GM23338 (cell line): ENCODE measurements at regions not wholly inside any gene's neighbourhood (a gene's known extent, or its start where the extent isn't known, plus 50 kb on each side); places are given as distances from the start of the nearest gene placed in this dataset.

Experiments
- ATAC-seq: fragments of 200-7000 bp; cut with Tn5 transposase; 3 replicates; pipeline ENCODE4 v1.9.1; 2020
- DNase-seq: peaks from one replicate; pipeline ENCODE4 v3.0.0-alpha.2; 2015; ENCODE audit warnings: low spot score
- H2AFZ ChIP-seq: fragments of 200-600 bp; sonication (generic); 2 replicates; pipeline ENCODE4 v1.8.0; 2016; ENCODE audit warnings: antibody characterized with exemption, mild to moderate bottlenecking, moderate library complexity
- H3F3A ChIP-seq: fragments of 200-600 bp; sonication (generic); replicated peaks from 2 replicates; pipeline ENCODE4 v1.8.0; 2017; ENCODE audit warnings: antibody characterized with exemption, mixed run types, low read depth
- H3K27ac ChIP-seq: fragments of 200-600 bp; sonication (generic); 2 replicates; pipeline ENCODE4 v1.6.1; 2016; ENCODE audit warnings: low read depth
- H3K27me3 ChIP-seq: fragments of 200-600 bp; sonication (generic); 2 replicates; pipeline ENCODE4 v1.8.0; 2016; ENCODE audit warnings: mild to moderate bottlenecking, mixed run types, moderate library complexity; ENCODE audit not compliant: insufficient read depth
- H3K36me3 ChIP-seq: fragments of 200-600 bp; sonication (generic); 2 replicates; pipeline ENCODE4 v1.8.0; 2016; ENCODE audit warnings: mild to moderate bottlenecking; ENCODE audit not compliant: insufficient read depth
- H3K4me1 ChIP-seq: fragments of 200-600 bp; sonication (generic); 2 replicates; pipeline ENCODE4 v1.8.0; 2016; ENCODE audit warnings: mild to moderate bottlenecking, moderate library complexity; ENCODE audit not compliant: insufficient read depth
- H3K4me2 ChIP-seq: fragments of 200-600 bp; sonication (generic); 2 replicates; pipeline ENCODE4 v1.7.1; 2017; ENCODE audit warnings: mixed run types
- H3K4me3 ChIP-seq: fragments of 200-600 bp; sonication (generic); 2 replicates; pipeline ENCODE4 v1.6.1; 2016; ENCODE audit warnings: mixed run types
- H3K79me2 ChIP-seq: fragments of 200-600 bp; sonication (generic); replicated peaks from 2 replicates; pipeline ENCODE4 v1.8.0; 2017; ENCODE audit warnings: mild to moderate bottlenecking; ENCODE audit not compliant: insufficient read depth
- H3K9me2 ChIP-seq: fragments of 200-600 bp; sonication (generic); 2 replicates; pipeline ENCODE4 v1.8.0; 2017; ENCODE audit not compliant: insufficient read depth
- H4K20me1 ChIP-seq: fragments of 200-600 bp; sonication (generic); replicated peaks from 2 replicates; pipeline ENCODE4 v1.8.0; 2017; ENCODE audit warnings: mild to moderate bottlenecking; ENCODE audit not compliant: insufficient read depth
- H3K27ac Mint-ChIP-seq: 2 replicates; pipeline ENCODE4 v1.8.0; 2020; ENCODE audit warnings: inconsistent platforms, mild to moderate bottlenecking, moderate library complexity, mixed read lengths
- H3K27me3 Mint-ChIP-seq: 3 replicates; pipeline ENCODE4 v1.8.0; 2022; ENCODE audit warnings: low read depth, mild to moderate bottlenecking, moderate library complexity, mixed read lengths, inconsistent platforms; ENCODE audit not compliant: insufficient read depth, poor library complexity
- H3K36me3 Mint-ChIP-seq: 3 replicates; pipeline ENCODE4 v1.8.0; 2021; ENCODE audit warnings: low read depth, mild to moderate bottlenecking, inconsistent platforms, moderate library complexity, mixed read lengths
- H3K4me1 Mint-ChIP-seq: 3 replicates; pipeline ENCODE4 v1.8.0; 2020; ENCODE audit warnings: mild to moderate bottlenecking, inconsistent platforms, mixed read lengths
- H3K4me3 Mint-ChIP-seq: 3 replicates; pipeline ENCODE4 v1.8.0; 2021; ENCODE audit warnings: moderate library complexity, mild to moderate bottlenecking, inconsistent platforms, mixed read lengths
- H3K9me3 Mint-ChIP-seq: 3 replicates; pipeline ENCODE4 v1.8.0; 2020; ENCODE audit warnings: moderate library complexity, mild to moderate bottlenecking, inconsistent platforms, mixed read lengths
- CREB1 ChIP-seq: fragments of 250-450 bp; sonication (Bioruptor Pico); IDR thresholded peaks from 2 replicates; pipeline ENCODE4 v1.5.0; 2020; ENCODE audit warnings: low read depth, mild to moderate bottlenecking, moderate library complexity
- CTCF ChIP-seq, 2 experiments: fragments of 200-600 bp in 1 of 2; sonication (generic) in 1 of 2; conservative IDR thresholded peaks; 2 replicates each; pipeline versions ENCODE4 v1.5.1 to v1.6.1; 2016 to 2017; ENCODE audit warnings: antibody characterized with exemption in 2 of 2, low read depth in 2 of 2, mild to moderate bottlenecking in 2 of 2, moderate library complexity in 1 of 2
- ETS1 ChIP-seq: IDR thresholded peaks from 2 replicates; pipeline ENCODE4 v1.6.1; 2016; ENCODE audit warnings: antibody characterized with exemption
- EZH2 ChIP-seq: fragments of 200-600 bp; sonication (generic); IDR thresholded peaks from one replicate; pipeline ENCODE4 v1.8.0; 2017; ENCODE audit warnings: antibody characterized with exemption, mild to moderate bottlenecking, low read depth; ENCODE audit not compliant: unreplicated experiment
- EZH2phosphoT487 ChIP-seq: fragments of 200-600 bp; sonication (generic); IDR thresholded peaks from one replicate; pipeline ENCODE4 v1.8.1; 2018; ENCODE audit warnings: antibody characterized with exemption; ENCODE audit not compliant: unreplicated experiment
- JUNB ChIP-seq: IDR thresholded peaks from one replicate; pipeline ENCODE4 v1.6.1; 2016; ENCODE audit warnings: antibody characterized with exemption; ENCODE audit not compliant: unreplicated experiment
- NANOG ChIP-seq: IDR thresholded peaks from 2 replicates; pipeline ENCODE4 v1.6.1; 2016; ENCODE audit warnings: antibody characterized with exemption, borderline replicate concordance
- POLR2AphosphoS5 ChIP-seq: IDR thresholded peaks from 2 replicates; pipeline ENCODE4 v1.6.1; 2016; ENCODE audit warnings: antibody characterized with exemption, low read depth
- REST ChIP-seq: IDR thresholded peaks from one replicate; pipeline ENCODE4 v1.6.1; 2018; ENCODE audit warnings: antibody characterized with exemption; ENCODE audit not compliant: unreplicated experiment
- STAT1 ChIP-seq: IDR thresholded peaks from one replicate; pipeline ENCODE4 v1.6.1; 2016; ENCODE audit warnings: antibody characterized with exemption; ENCODE audit not compliant: unreplicated experiment
- ZNF331 ChIP-seq: fragments of 250-450 bp; sonication (Bioruptor Pico); IDR thresholded peaks from 2 replicates; pipeline ENCODE4 v1.5.0; 2020; ENCODE audit warnings: low read depth, mild to moderate bottlenecking, moderate library complexity
- ZNF462 ChIP-seq: fragments of 250-450 bp; sonication (Bioruptor Pico); IDR thresholded peaks from 2 replicates; pipeline ENCODE4 v1.5.0; 2020; ENCODE audit warnings: mild to moderate bottlenecking, moderate library complexity

GRCh38 chr6:164546263-164546662, 763.1 kb downstream of the C6orf118 start (continued):
- TF ChIP-seq CTCF (conservative IDR thresholded peaks at IDR 0.05; ENCODE audit: low read depth in 2 of 2) (no peak), REST (no peak), POLR2AphosphoS5 (no peak), EZH2 (no peak), EZH2phosphoT487 (no peak), JUNB (no peak), ZNF331 (no peak), CREB1 (CRISPR knock-in tag) (no peak), NANOG (no peak), ETS1 (no peak)

GRCh38 chr6:164534070-164534766, 775.2 kb downstream of the C6orf118 start:
- no peak overlapping the region for H3K4me2 ChIP-seq
- no peak for DNase-seq
- peaks cover 8% of the 10 kb centered on the region; the same call in 2 of the 3 replicates for H3K9me3 Mint-ChIP-seq
- no peak for ATAC-seq
- peaks cover 7% of the 10 kb centered on the region; the same call in 1 of the 2 replicates for H3K4me1 ChIP-seq
- H3K27ac Mint-ChIP-seq, result no peak overlapping the region
- no peaks in the 10 kb centered on the region for H4K20me1 ChIP-seq
- H3K4me3 ChIP-seq, result no peak overlapping the region
- H3K27ac ChIP-seq, result no peak overlapping the region
- peaks cover 11% of the 10 kb centered on the region for H3K4me1 Mint-ChIP-seq
- H3K36me3 Mint-ChIP-seq, result no peaks in the 10 kb centered on the region; the same call in 2 of the 3 replicates
- no peaks in the 10 kb centered on the region for H3K36me3 ChIP-seq
- no peaks in the 10 kb centered on the region for H3K79me2 ChIP-seq
- no peaks in the 10 kb centered on the region for H3K27me3 ChIP-seq
- H3K27me3 Mint-ChIP-seq, result no peaks in the 10 kb centered on the region
- no peaks in the 10 kb centered on the region for H3K9me2 ChIP-seq
- no peak overlapping the region for H2AFZ ChIP-seq
- H3K4me3 Mint-ChIP-seq, result no peak overlapping the region
- no peaks in the 10 kb centered on the region for H3F3A ChIP-seq
- TF ChIP-seq EZH2 (no peak), CREB1 (CRISPR knock-in tag) (no peak), STAT1 (no peak), ZNF462 (CRISPR knock-in tag) (no peak), JUNB (no peak), ZNF331 (no peak)
